ENCODE measurements at regions not wholly inside any gene's neighbourhood (a gene's known extent, or its start where the extent isn't known, plus 50 kb on each side); places are given as distances from the start of the nearest gene placed in this dataset.

- Histone ChIP-seq H4K20me1 (ENCODE audit: insufficient read depth) (no peaks in the 10 kb centered on the region), H3K27ac (no peak overlapping the region), H3K4me1 (ENCODE audit: low read depth, poor library complexity, severe bottlenecking) (no peaks in the 10 kb centered on the region), H3K36me3 (ENCODE audit: insufficient read depth) (no peaks in the 10 kb centered on the region), H3K9ac (no peak overlapping the region), H2AFZ (ENCODE audit: low read depth) (no peak overlapping the region), H3K4me3 (IDR thresholded peaks at IDR 0.05; ENCODE audit: insufficient read depth, low read depth, low read length) (no peak overlapping the region), H3K27me3 (ENCODE audit: insufficient read depth, low read depth) (no peaks in the 10 kb centered on the region), H3K79me2 (ENCODE audit: insufficient read depth, low read depth) (no peaks in the 10 kb centered on the region), H3K4me2 (no peak overlapping the region)
- no peak for TF ChIP-seq CTCF (conservative IDR thresholded peaks at IDR 0.05; ENCODE audit: low read depth, low read length)
Observed at GRCh38 chr3:127358641-127359040, 70.8 kb upstream of the PRR20G start.

GRCh38 chr3:127356381-127356780, 68.5 kb upstream of the PRR20G start:
- Histone ChIP-seq H3K4me3 (IDR thresholded peaks at IDR 0.05; ENCODE audit: insufficient read depth, low read depth, low read length) (no peak overlapping the region), H3K4me1 (ENCODE audit: low read depth, poor library complexity, severe bottlenecking) (no peaks in the 10 kb centered on the region), H4K20me1 (ENCODE audit: insufficient read depth) (no peaks in the 10 kb centered on the region), H3K36me3 (ENCODE audit: insufficient read depth) (no peaks in the 10 kb centered on the region), H3K4me2 (no peak overlapping the region), H3K79me2 (ENCODE audit: insufficient read depth, low read depth) (no peaks in the 10 kb centered on the region), H3K27ac (no peak overlapping the region), H3K27me3 (ENCODE audit: insufficient read depth, low read depth) (no peaks in the 10 kb centered on the region), H3K9ac (no peak overlapping the region), H2AFZ (ENCODE audit: low read depth) (no peak overlapping the region)
- no peak for TF ChIP-seq CTCF (conservative IDR thresholded peaks at IDR 0.05; ENCODE audit: low read depth, low read length)

GRCh38 chr3:127354761-127355160, 66.9 kb upstream of the PRR20G start:
- H3K4me2 ChIP-seq = no peak overlapping the region
- H3K79me2 ChIP-seq (ENCODE audit: insufficient read depth, low read depth) = no peaks in the 10 kb centered on the region
- no peak overlapping the region for H2AFZ ChIP-seq (ENCODE audit: low read depth)
- H3K9ac ChIP-seq = no peak overlapping the region
- H3K27me3 ChIP-seq (ENCODE audit: insufficient read depth, low read depth) = no peaks in the 10 kb centered on the region
- H3K36me3 ChIP-seq (ENCODE audit: insufficient read depth) = no peaks in the 10 kb centered on the region
- H3K27ac ChIP-seq = no peak overlapping the region
- no peaks in the 10 kb centered on the region for H3K4me1 ChIP-seq (ENCODE audit: low read depth, poor library complexity, severe bottlenecking)
- H4K20me1 ChIP-seq (ENCODE audit: insufficient read depth) = no peaks in the 10 kb centered on the region
- TF ChIP-seq CTCF (conservative IDR thresholded peaks at IDR 0.05; ENCODE audit: low read depth, low read length) = no peak
- no peak overlapping the region for H3K4me3 ChIP-seq (IDR thresholded peaks at IDR 0.05; ENCODE audit: insufficient read depth, low read depth, low read length)

DNA sequence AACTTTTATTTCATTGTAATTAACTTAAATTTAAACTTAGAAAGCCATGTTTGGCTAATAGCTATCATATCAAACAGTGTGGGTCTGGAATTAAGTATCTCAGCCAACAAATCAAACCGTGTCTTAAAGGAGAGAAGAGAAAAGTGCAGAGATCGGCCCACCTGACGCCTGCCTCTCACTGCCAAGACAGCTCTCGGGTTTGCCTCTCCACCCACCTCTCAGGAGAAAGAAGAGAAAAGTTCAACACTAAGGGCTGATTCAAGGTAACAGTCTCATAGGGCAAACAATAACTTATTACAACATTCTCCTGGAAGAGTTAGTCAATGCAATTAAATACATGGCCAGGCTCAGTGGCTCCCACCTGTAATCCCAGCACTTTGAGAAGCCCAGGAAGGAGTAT, 64.8 kb upstream of the PRR20G start:
- no peak overlapping the region for H3K4me2 ChIP-seq
- H3K4me1 ChIP-seq (ENCODE audit: low read depth, poor library complexity, severe bottlenecking) = no peaks in the 10 kb centered on the region
- H2AFZ ChIP-seq (ENCODE audit: low read depth) = no peak overlapping the region
- H3K9ac ChIP-seq = no peak overlapping the region
- no peaks in the 10 kb centered on the region for H3K27me3 ChIP-seq (ENCODE audit: insufficient read depth, low read depth)
- H3K4me3 ChIP-seq (IDR thresholded peaks at IDR 0.05; ENCODE audit: insufficient read depth, low read depth, low read length) = no peak overlapping the region
- no peaks in the 10 kb centered on the region for H3K36me3 ChIP-seq (ENCODE audit: insufficient read depth)
- H3K79me2 ChIP-seq (ENCODE audit: insufficient read depth, low read depth) = no peaks in the 10 kb centered on the region
- TF ChIP-seq CTCF (conservative IDR thresholded peaks at IDR 0.05; ENCODE audit: low read depth, low read length) = no peak
- no peak overlapping the region for H3K27ac ChIP-seq
- H4K20me1 ChIP-seq (ENCODE audit: insufficient read depth) = no peaks in the 10 kb centered on the region
